ENCODE measurements at regions not wholly inside any gene's neighbourhood (a gene's known extent, or its start where the extent isn't known, plus 50 kb on each side); places are given as distances from the start of the nearest gene placed in this dataset.

DNA sequence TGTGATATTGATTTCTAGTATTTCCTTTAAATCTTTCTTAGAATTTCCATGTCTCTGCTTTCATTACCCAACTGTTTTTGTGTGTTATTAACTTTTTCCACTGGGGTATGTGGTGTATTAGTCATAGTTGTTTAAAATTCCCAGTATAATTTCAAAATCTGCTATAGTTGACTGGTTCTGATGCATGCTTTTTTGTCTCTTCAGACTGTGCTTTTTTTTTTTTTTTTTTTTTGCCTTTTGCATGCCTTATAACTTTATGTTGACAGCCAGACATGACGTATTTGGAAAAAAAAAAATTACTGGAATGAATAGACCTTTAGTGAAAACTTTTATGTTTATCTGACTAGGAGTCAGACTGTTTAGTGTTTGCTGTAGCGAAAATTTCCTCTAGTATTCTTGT lies 580.4 kb downstream of the ANKRD50 start:
- TF ChIP-seq ZNF274 (IDR thresholded peaks at IDR 0.05; ENCODE audit: low read depth, low read length), result no peak
- TF ChIP-seq SUZ12 (IDR thresholded peaks at IDR 0.05; ENCODE audit: extremely low read depth, insufficient read depth, insufficient read length), result no peak

Data from NT2/D1 (cell line).